HEK293 (cell line): ENCODE measurements at regions not wholly inside any gene's neighbourhood (a gene's known extent, or its start where the extent isn't known, plus 50 kb on each side); places are given as distances from the start of the nearest gene placed in this dataset.

ENCODE experiments used
- CTCF ChIP-seq: fragments of 450-650 bp; formaldehyde crosslinking; IDR thresholded peaks from 2 replicates; pipeline ENCODE4 v1.5.1; 2016; ENCODE audit warnings: missing biosample characterization, missing genetic modification characterization
- PRDM2 ChIP-seq: fragments of 450-650 bp; formaldehyde crosslinking; IDR thresholded peaks from 2 replicates; pipeline ENCODE4 v1.5.1; 2016; ENCODE audit warnings: missing biosample characterization, missing genetic modification characterization, borderline replicate concordance
- PRDM4 ChIP-seq: fragments of 450-650 bp; formaldehyde crosslinking; IDR thresholded peaks from 2 replicates; pipeline ENCODE4 v1.5.1; 2017; ENCODE audit warnings: missing biosample characterization, missing genetic modification characterization
- REST ChIP-seq: fragments of 450-650 bp; formaldehyde crosslinking; IDR thresholded peaks from 2 replicates; pipeline ENCODE4 v1.5.1; 2016; ENCODE audit warnings: missing biosample characterization, missing genetic modification characterization
- SETDB1 ChIP-seq: IDR thresholded peaks from one replicate; pipeline ENCODE4 v1.6.1; 2017; ENCODE audit warnings: mild to moderate bottlenecking, low read length, moderate library complexity, mixed read lengths; ENCODE audit not compliant: insufficient read length
- YY1 ChIP-seq: fragments of 450-650 bp; formaldehyde crosslinking; IDR thresholded peaks from 2 replicates; pipeline ENCODE4 v1.5.1; 2018; ENCODE audit warnings: missing biosample characterization, missing genetic modification characterization
- ZBTB48 ChIP-seq: fragments of 450-650 bp; formaldehyde crosslinking; IDR thresholded peaks from 2 replicates; pipeline ENCODE4 v1.5.1; 2016; ENCODE audit warnings: missing biosample characterization, missing genetic modification characterization
- ZEB2 ChIP-seq: fragments of 450-650 bp; formaldehyde crosslinking; IDR thresholded peaks from 2 replicates; pipeline ENCODE4 v1.5.1; 2016; ENCODE audit warnings: missing biosample characterization, missing genetic modification characterization
- ZNF174 ChIP-seq: fragments of 450-650 bp; formaldehyde crosslinking; IDR thresholded peaks from 2 replicates; pipeline ENCODE4 v1.5.0; 2017; ENCODE audit warnings: missing biosample characterization, mild to moderate bottlenecking, missing genetic modification characterization
- ZNF341 ChIP-seq: fragments of 450-650 bp; formaldehyde crosslinking; IDR thresholded peaks from 2 replicates; pipeline ENCODE4; 2016; ENCODE audit warnings: low read depth, missing biosample characterization, missing genetic modification characterization
- ZNF529 ChIP-seq: fragments of 450-650 bp; formaldehyde crosslinking; IDR thresholded peaks from 2 replicates; pipeline ENCODE4 v1.5.1; 2017; ENCODE audit warnings: missing genetic modification characterization, missing biosample characterization; ENCODE audit not compliant: insufficient replicate concordance
- ZNF600 ChIP-seq: fragments of 450-650 bp; formaldehyde crosslinking; IDR thresholded peaks from 2 replicates; pipeline ENCODE4 v1.5.1; 2016; ENCODE audit warnings: missing biosample characterization, missing genetic modification characterization
- ZNF621 ChIP-seq: fragments of 450-650 bp; formaldehyde crosslinking; IDR thresholded peaks from 2 replicates; pipeline ENCODE4 v1.5.1; 2017; ENCODE audit warnings: missing biosample characterization, missing genetic modification characterization
- ZNF645 ChIP-seq: fragments of 450-650 bp; formaldehyde crosslinking; IDR thresholded peaks from 2 replicates; pipeline ENCODE4; 2016; ENCODE audit warnings: missing biosample characterization, missing genetic modification characterization

- no peak for TF ChIP-seq REST (tag by site-specific recombination)
- TF ChIP-seq ZEB2: no peak
- TF ChIP-seq SETDB1: no peak
- no peak for TF ChIP-seq CTCF
- TF ChIP-seq ZNF529 (tag by site-specific recombination): no peak
- TF ChIP-seq ZBTB48 (tag by site-specific recombination): no peak
- no peak for TF ChIP-seq YY1 (tag by site-specific recombination)
- TF ChIP-seq ZNF621 (tag by site-specific recombination): no peak
- no peak for TF ChIP-seq ZNF341
- TF ChIP-seq PRDM2 (tag by site-specific recombination): no peak
- no peak for TF ChIP-seq ZNF645 (tag by site-specific recombination)
- TF ChIP-seq ZNF174: no peak
- no peak for TF ChIP-seq ZNF600 (tag by site-specific recombination)
- TF ChIP-seq PRDM4 (tag by site-specific recombination): no peak
Observed at GRCh38 chrX:67094061-67094460, 449.8 kb upstream of the AR start.
